Panc1 (cell line): ENCODE measurements at regions not wholly inside any gene's neighbourhood (a gene's known extent, or its start where the extent isn't known, plus 50 kb on each side); places are given as distances from the start of the nearest gene placed in this dataset.

Source experiments
- ATAC-seq: fragments of 200-7000 bp; cut with Tn5 transposase; 2 replicates; pipeline ENCODE4 v1.9.1; 2020; ENCODE audit warnings: mild to moderate bottlenecking, moderate library complexity
- BruUV-seq: library from RNA; stranded (reverse); fragments of 400-500 nt; replicated peaks from 2 replicates; lab custom pipeline; 2021; lab: Mats Ljungman, UMichigan
- CTCF ChIA-PET: fragments of 300-600 bp; sonication (Branson Sonifier 250); formaldehyde crosslinking; loops from one replicate; lab custom pipeline; 2022; ENCODE audit warnings: antibody characterized with exemption; lab: Charles Lee
- POLR2A ChIA-PET: fragments of 300-600 bp; sonication (Branson Sonifier 250); formaldehyde crosslinking; loops from one replicate; lab custom pipeline; 2022; ENCODE audit warnings: antibody characterized with exemption; lab: Charles Lee
- DNase-seq: peaks from one replicate; pipeline ENCODE4 v3.0.0-alpha.2; 2010; ENCODE audit warnings: low read depth, low spot score
- H3K27ac ChIP-seq: 2 replicates; pipeline ENCODE4 v1.5.1; 2011; ENCODE audit warnings: mild to moderate bottlenecking, low read length, inconsistent platforms
- H3K27me3 ChIP-seq: fragments of 200-500 bp; sonication (Bioruptor generic); 2 replicates; pipeline ENCODE4 v1.6.0; 2014; ENCODE audit warnings: low read length, inconsistent platforms; ENCODE audit not compliant: control insufficient read depth, insufficient read depth
- H3K36me3 ChIP-seq: fragments of 200-500 bp; sonication (Bioruptor generic); 2 replicates; pipeline ENCODE4 v1.5.1; 2014; ENCODE audit warnings: inconsistent platforms, mild to moderate bottlenecking, low read length, moderate library complexity; ENCODE audit not compliant: control insufficient read depth, insufficient read depth
- H3K4me1 ChIP-seq: 2 replicates; pipeline ENCODE4 v1.5.1; 2011; ENCODE audit warnings: inconsistent platforms, mild to moderate bottlenecking, low read length, moderate library complexity; ENCODE audit not compliant: control insufficient read depth, insufficient read depth
- H3K4me3 ChIP-seq, 2 experiments: 2 replicates each; pipeline ENCODE4 v1.5.1; 2011 to 2012; ENCODE audit warnings: low read depth in 2 of 2, low read length in 2 of 2, mild to moderate bottlenecking in 2 of 2, inconsistent platforms in 1 of 2, moderate library complexity in 1 of 2
- H3K9me3 ChIP-seq: fragments of 200-500 bp; sonication (Bioruptor generic); 2 replicates; pipeline ENCODE4 v1.5.1; 2014; ENCODE audit warnings: low read depth, mild to moderate bottlenecking, inconsistent platforms, low read length, moderate library complexity; ENCODE audit not compliant: control insufficient read depth, insufficient read depth
- POLR2AphosphoS5 ChIP-seq: IDR thresholded peaks from 2 replicates; pipeline ENCODE4 v1.6.1; 2012; ENCODE audit warnings: mild to moderate bottlenecking, low read depth, low read length, moderate library complexity
- SIN3A ChIP-seq: IDR thresholded peaks from 2 replicates; pipeline ENCODE4 v1.6.1; 2012; ENCODE audit warnings: low read depth, mild to moderate bottlenecking, low read length, moderate library complexity, borderline replicate concordance; ENCODE audit not compliant: insufficient read depth
- TCF7L2 ChIP-seq: IDR thresholded peaks from 2 replicates; pipeline ENCODE4 v1.6.1; 2011; ENCODE audit warnings: mild to moderate bottlenecking, low read depth, low read length, inconsistent platforms
- in situ Hi-C: cut with HindIII; loops from 2 replicates; pipeline ENCODE4 v1.10.0; 2016; ENCODE audit warnings: low sequenced_read_pairs, low pct_unique_long_range_greater_than_20kb
- intact Hi-C: fragments of 100-400 bp; cut with micrococcal nuclease; formaldehyde crosslinking; loops from one replicate; pipeline ENCODE4 v1.10.0; 2022; ENCODE audit not compliant: unreplicated experiment
- TF ChIP-seq, protein P1 (sequence below): fragments of 450-650 bp; IDR thresholded peaks from 2 replicates; pipeline ENCODE4 v1.5.1; 2017; ENCODE audit warnings: mild to moderate bottlenecking
- TF ChIP-seq, protein P2 (sequence below), 2 experiments: IDR thresholded peaks; 2 replicates each; pipeline ENCODE4 v1.6.1; 2011 to 2012; ENCODE audit warnings: low read depth in 2 of 2, control low read depth in 1 of 2, low read length in 1 of 2, mild to moderate bottlenecking in 1 of 2, moderate library complexity in 1 of 2; ENCODE audit not compliant: insufficient read depth in 1 of 2

GRCh38 chr15:95281470-95281869 is 1049.0 kb upstream of the NR2F2 start:
- Histone ChIP-seq H3K27me3 (no peaks in the 10 kb centered on the region), H3K9me3 (no peaks in the 10 kb centered on the region), H3K36me3 (no peaks in the 10 kb centered on the region), H3K4me1 (no peaks in the 10 kb centered on the region; the same call in 1 of the 2 replicates), H3K4me3 (no peak overlapping the region), H3K27ac (no peak overlapping the region)
- no peak for DNase-seq
- no TSS peak for BruUV-seq
- intact Hi-C loops (no loop called here), in situ Hi-C loops (no loop called here)
- POLR2A ChIA-PET, result no interaction called here
- TF ChIP-seq POLR2AphosphoS5, result no peak
- TF ChIP-seq TCF7L2, result no peak
- TF ChIP-seq, protein P1, sequence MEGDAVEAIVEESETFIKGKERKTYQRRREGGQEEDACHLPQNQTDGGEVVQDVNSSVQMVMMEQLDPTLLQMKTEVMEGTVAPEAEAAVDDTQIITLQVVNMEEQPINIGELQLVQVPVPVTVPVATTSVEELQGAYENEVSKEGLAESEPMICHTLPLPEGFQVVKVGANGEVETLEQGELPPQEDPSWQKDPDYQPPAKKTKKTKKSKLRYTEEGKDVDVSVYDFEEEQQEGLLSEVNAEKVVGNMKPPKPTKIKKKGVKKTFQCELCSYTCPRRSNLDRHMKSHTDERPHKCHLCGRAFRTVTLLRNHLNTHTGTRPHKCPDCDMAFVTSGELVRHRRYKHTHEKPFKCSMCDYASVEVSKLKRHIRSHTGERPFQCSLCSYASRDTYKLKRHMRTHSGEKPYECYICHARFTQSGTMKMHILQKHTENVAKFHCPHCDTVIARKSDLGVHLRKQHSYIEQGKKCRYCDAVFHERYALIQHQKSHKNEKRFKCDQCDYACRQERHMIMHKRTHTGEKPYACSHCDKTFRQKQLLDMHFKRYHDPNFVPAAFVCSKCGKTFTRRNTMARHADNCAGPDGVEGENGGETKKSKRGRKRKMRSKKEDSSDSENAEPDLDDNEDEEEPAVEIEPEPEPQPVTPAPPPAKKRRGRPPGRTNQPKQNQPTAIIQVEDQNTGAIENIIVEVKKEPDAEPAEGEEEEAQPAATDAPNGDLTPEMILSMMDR, result no peak
- TF ChIP-seq, protein P2, sequence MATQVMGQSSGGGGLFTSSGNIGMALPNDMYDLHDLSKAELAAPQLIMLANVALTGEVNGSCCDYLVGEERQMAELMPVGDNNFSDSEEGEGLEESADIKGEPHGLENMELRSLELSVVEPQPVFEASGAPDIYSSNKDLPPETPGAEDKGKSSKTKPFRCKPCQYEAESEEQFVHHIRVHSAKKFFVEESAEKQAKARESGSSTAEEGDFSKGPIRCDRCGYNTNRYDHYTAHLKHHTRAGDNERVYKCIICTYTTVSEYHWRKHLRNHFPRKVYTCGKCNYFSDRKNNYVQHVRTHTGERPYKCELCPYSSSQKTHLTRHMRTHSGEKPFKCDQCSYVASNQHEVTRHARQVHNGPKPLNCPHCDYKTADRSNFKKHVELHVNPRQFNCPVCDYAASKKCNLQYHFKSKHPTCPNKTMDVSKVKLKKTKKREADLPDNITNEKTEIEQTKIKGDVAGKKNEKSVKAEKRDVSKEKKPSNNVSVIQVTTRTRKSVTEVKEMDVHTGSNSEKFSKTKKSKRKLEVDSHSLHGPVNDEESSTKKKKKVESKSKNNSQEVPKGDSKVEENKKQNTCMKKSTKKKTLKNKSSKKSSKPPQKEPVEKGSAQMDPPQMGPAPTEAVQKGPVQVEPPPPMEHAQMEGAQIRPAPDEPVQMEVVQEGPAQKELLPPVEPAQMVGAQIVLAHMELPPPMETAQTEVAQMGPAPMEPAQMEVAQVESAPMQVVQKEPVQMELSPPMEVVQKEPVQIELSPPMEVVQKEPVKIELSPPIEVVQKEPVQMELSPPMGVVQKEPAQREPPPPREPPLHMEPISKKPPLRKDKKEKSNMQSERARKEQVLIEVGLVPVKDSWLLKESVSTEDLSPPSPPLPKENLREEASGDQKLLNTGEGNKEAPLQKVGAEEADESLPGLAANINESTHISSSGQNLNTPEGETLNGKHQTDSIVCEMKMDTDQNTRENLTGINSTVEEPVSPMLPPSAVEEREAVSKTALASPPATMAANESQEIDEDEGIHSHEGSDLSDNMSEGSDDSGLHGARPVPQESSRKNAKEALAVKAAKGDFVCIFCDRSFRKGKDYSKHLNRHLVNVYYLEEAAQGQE (IDR thresholded peaks at IDR 0.05; ENCODE audit: insufficient read depth in 1 of 2, low read depth in 2 of 2, low read length in 1 of 2), result no peak
- TF ChIP-seq SIN3A, result no peak
- no peak for ATAC-seq
- CTCF ChIA-PET, result no interaction called here

DNA sequence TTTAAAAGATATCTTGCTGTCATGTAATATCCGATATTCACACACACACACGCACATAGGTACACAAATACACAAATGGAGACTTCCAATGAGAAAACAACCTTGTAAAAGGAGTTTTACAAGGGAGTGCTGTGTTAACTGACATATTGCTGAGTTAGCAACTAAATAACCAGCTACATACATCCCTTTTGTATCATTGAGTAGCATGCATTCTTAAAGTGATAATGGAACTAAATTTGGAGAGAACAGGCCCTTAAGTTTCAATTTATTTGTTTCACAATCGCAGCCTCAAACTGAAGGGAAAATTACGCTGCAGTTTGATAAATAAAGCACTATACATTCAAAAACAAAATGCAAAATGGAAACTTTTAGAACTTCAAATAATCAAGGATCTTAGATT is 1046.0 kb upstream of the NR2F2 start:
- in situ Hi-C loops (no loop called here), intact Hi-C loops (no loop called here)
- no TSS peak for BruUV-seq
- H3K4me3 ChIP-seq, result no peak overlapping the region
- no peaks in the 10 kb centered on the region; the same call in 1 of the 2 replicates for H3K4me1 ChIP-seq
- ChIA-PET POLR2A (no interaction called here), CTCF (no interaction called here)
- H3K27me3 ChIP-seq, result no peaks in the 10 kb centered on the region
- H3K27ac ChIP-seq, result no peak overlapping the region
- TF ChIP-seq SIN3A, result no peak
- TF ChIP-seq TCF7L2, result no peak
- TF ChIP-seq, protein P1, result no peak
- TF ChIP-seq, protein P2 (IDR thresholded peaks at IDR 0.05; ENCODE audit: insufficient read depth in 1 of 2, low read depth in 2 of 2, low read length in 1 of 2), result no peak
- TF ChIP-seq POLR2AphosphoS5, result no peak
- H3K9me3 ChIP-seq, result no peaks in the 10 kb centered on the region
- H3K36me3 ChIP-seq, result no peaks in the 10 kb centered on the region
- DNase-seq (no peak), ATAC-seq (no peak)
